Ascending aorta (tissue), 2 donors: ENCODE measurements at regions not wholly inside any gene's neighbourhood (a gene's known extent, or its start where the extent isn't known, plus 50 kb on each side); places are given as distances from the start of the nearest gene placed in this dataset.

Experiments
- DNase-seq, 2 donors: peaks; one replicate each; pipeline ENCODE4 v3.0.0-alpha.2; 2019; ENCODE audit warnings: low spot score in 2 of 2
- H3K27ac ChIP-seq, 2 donors: fragments of 200-600 bp; sonication (generic); one replicate each; pipeline ENCODE4 v1.5.1; 2016 to 2017; ENCODE audit warnings: mild to moderate bottlenecking in 1 of 2
- H3K27me3 ChIP-seq: fragments of 200-600 bp; sonication (generic); one replicate; pipeline ENCODE4 v1.5.1; 2017
- H3K36me3 ChIP-seq, 2 donors: fragments of 200-600 bp; sonication (generic); one replicate each; pipeline ENCODE4 v1.5.1; 2016
- H3K4me1 ChIP-seq, 2 donors: fragments of 200-600 bp; sonication (generic); one replicate each; pipeline ENCODE4 v1.5.1; 2016 to 2017; ENCODE audit warnings: mild to moderate bottlenecking in 1 of 2
- H3K4me3 ChIP-seq, 2 donors: fragments of 200-600 bp; sonication (generic); one replicate each; pipeline ENCODE4 v1.5.1; 2016 to 2017; ENCODE audit warnings: mild to moderate bottlenecking in 1 of 2
- H3K9me3 ChIP-seq, 2 donors: fragments of 200-600 bp; sonication (generic); one replicate each; pipeline ENCODE4 v1.5.1; 2016
- CTCF ChIP-seq, 3 experiments: fragments of 200-600 bp in 2 of 3; fragments of 450-650 bp in 1 of 3; sonication (generic) in 2 of 3; IDR thresholded peaks; one replicate each; pipeline ENCODE4 v1.5.1; 2016 to 2019; ENCODE audit warnings: antibody characterized with exemption in 3 of 3, mild to moderate bottlenecking in 1 of 3, moderate library complexity in 1 of 3
- intact Hi-C: fragments of 100-400 bp; cut with DNase I; formaldehyde crosslinking; loops from one replicate; pipeline ENCODE4 v1.15.1; 2023

DNA sequence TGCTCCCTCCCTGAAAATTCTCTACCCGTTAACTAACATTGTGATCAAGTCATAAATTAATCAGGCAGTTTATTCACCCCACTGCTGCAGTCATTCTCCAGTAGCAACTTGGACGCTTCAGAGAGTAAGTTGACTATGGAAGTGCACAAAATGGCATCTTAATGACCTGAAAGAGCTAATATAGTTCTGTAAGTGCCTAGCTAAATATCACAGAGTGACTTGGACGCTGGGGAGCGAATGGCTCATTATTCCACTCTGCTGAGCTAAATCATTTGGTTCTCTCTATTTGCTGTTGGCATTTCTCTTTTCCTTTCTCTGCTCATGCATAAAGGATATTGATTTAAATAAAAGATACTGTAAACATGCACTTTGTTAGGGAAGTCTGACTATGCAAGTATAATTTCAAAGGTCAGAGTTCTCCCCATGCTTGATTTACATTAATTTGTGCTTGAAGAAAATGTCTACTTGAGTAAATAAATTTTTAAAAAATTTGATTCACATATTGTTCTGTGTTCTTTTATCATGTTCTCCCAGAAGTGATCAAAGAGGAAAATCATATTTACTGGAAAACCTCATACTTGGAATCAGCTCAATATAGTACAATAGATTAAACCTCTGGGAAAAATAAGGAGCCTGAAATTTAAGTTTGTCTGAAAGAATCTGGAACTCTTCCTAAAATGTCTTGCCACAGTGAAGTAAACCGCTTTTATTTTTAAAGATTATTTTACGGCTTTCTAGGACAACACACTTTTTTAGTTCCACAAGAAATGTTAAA, 169.5 kb upstream of the HAPLN1 start:
- intact Hi-C loops: no loop called here
- no peak for TF ChIP-seq CTCF (IDR thresholded peaks at IDR 0.05)
- Histone ChIP-seq H3K36me3 (no peaks in the 10 kb centered on the region), H3K4me3 (no peak overlapping the region), H3K4me1 (no peaks in the 10 kb centered on the region), H3K9me3 (no peaks in the 10 kb centered on the region), H3K27ac (no peak overlapping the region), H3K27me3 (no peaks in the 10 kb centered on the region)
- no peak for DNase-seq

GRCh38 chr5:83877911-83878706, 157.5 kb upstream of the HAPLN1 start:
- H3K9me3 ChIP-seq: no peaks in the 10 kb centered on the region
- intact Hi-C loops: no loop called here
- H3K27ac ChIP-seq: no peak overlapping the region
- no peaks in the 10 kb centered on the region for H3K4me1 ChIP-seq
- H3K4me3 ChIP-seq: no peak overlapping the region
- no peak for DNase-seq
- no peak for TF ChIP-seq CTCF (IDR thresholded peaks at IDR 0.05)
- no peaks in the 10 kb centered on the region for H3K27me3 ChIP-seq
- no peaks in the 10 kb centered on the region for H3K36me3 ChIP-seq

GRCh38 chr5:83871533-83872395, 151.1 kb upstream of the HAPLN1 start:
- no peaks in the 10 kb centered on the region for H3K27me3 ChIP-seq
- no peak for TF ChIP-seq CTCF (IDR thresholded peaks at IDR 0.05)
- no peak for DNase-seq
- no peaks in the 10 kb centered on the region for H3K9me3 ChIP-seq
- no peak overlapping the region for H3K4me3 ChIP-seq
- no peak overlapping the region for H3K27ac ChIP-seq
- intact Hi-C loops: no loop called here
- H3K36me3 ChIP-seq: no peaks in the 10 kb centered on the region
- H3K4me1 ChIP-seq: no peaks in the 10 kb centered on the region

- no peaks in the 10 kb centered on the region for H3K36me3 ChIP-seq
- H3K27me3 ChIP-seq: no peaks in the 10 kb centered on the region
- no peak for TF ChIP-seq CTCF (IDR thresholded peaks at IDR 0.05)
- intact Hi-C loops: no loop called here
- no peak overlapping the region for H3K4me3 ChIP-seq
- H3K4me1 ChIP-seq: no peaks in the 10 kb centered on the region
- H3K9me3 ChIP-seq: no peaks in the 10 kb centered on the region
- no peak for DNase-seq
- no peak overlapping the region for H3K27ac ChIP-seq
Observed at GRCh38 chr5:83866181-83866580, 145.5 kb upstream of the HAPLN1 start.

GRCh38 chr5:83865579-83865978, 144.9 kb upstream of the HAPLN1 start:
- no peak overlapping the region for H3K27ac ChIP-seq
- intact Hi-C loops: no loop called here
- no peaks in the 10 kb centered on the region for H3K27me3 ChIP-seq
- no peak for TF ChIP-seq CTCF (IDR thresholded peaks at IDR 0.05)
- H3K4me3 ChIP-seq: no peak overlapping the region
- no peaks in the 10 kb centered on the region for H3K4me1 ChIP-seq
- no peak for DNase-seq
- H3K36me3 ChIP-seq: no peaks in the 10 kb centered on the region
- H3K9me3 ChIP-seq: no peaks in the 10 kb centered on the region
